ENCODE measurements at regions not wholly inside any gene's neighbourhood (a gene's known extent, or its start where the extent isn't known, plus 50 kb on each side); places are given as distances from the start of the nearest gene placed in this dataset.

DNA sequence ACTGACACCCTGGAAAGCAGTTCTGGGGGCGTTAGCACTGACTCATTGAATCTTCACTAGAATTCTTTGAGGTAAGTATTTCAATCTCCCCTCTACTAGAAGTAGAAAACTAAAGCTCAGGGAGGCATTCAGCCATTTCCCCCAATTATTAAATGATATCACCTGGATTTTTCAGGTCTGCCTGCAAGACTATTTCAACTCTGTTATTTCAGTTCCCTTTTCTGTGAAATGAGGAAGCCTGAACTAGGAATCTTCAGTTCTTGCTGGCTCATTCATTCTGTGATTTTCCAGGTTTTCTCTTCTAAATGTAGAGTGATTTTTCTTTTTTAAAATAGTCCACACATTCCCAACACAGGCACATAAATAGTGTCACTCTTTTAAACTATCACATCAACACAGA lies 337.0 kb upstream of the NR5A2 start:
- TF ChIP-seq MXI1 (conservative IDR thresholded peaks at IDR 0.05; ENCODE audit: poor library complexity, severe bottlenecking): no peak
- TF ChIP-seq SMC3 (conservative IDR thresholded peaks at IDR 0.05; ENCODE audit: poor library complexity): no peak
- no peak for TF ChIP-seq EZH2 (IDR thresholded peaks at IDR 0.05; ENCODE audit: borderline replicate concordance, insufficient read depth, low read length, poor library complexity, severe bottlenecking)
- no peak for TF ChIP-seq POLR2AphosphoS5 (IDR thresholded peaks at IDR 0.05)
- TF ChIP-seq RAD21 (conservative IDR thresholded peaks at IDR 0.05): no peak
- Histone ChIP-seq H3K4me2 (ENCODE audit: low read length) (no peak overlapping the region), H3K4me3 (ENCODE audit: low read length) (no peak overlapping the region), H2AFZ (ENCODE audit: low read depth, low read length) (no peak overlapping the region), H3K36me3 (ENCODE audit: insufficient read depth, low read length) (no peaks in the 10 kb centered on the region), H3K9ac (ENCODE audit: low read length) (no peak overlapping the region), H4K20me1 (ENCODE audit: insufficient read depth) (no peaks in the 10 kb centered on the region), H3F3A (ENCODE audit: insufficient read depth, low read length, poor library complexity, severe bottlenecking) (no peaks in the 10 kb centered on the region), H3K27ac (ENCODE audit: low read length) (no peak overlapping the region), H3K9me2 (ENCODE audit: insufficient read depth, low read length) (no peaks in the 10 kb centered on the region), H3K27me3 (ENCODE audit: insufficient read depth, low read depth, low read length) (no peaks in the 10 kb centered on the region), H3K79me2 (replicated peaks; ENCODE audit: insufficient read depth, low read length) (no peaks in the 10 kb centered on the region), H3K9me3 (ENCODE audit: low read length) (no peaks in the 10 kb centered on the region)

DNA sequence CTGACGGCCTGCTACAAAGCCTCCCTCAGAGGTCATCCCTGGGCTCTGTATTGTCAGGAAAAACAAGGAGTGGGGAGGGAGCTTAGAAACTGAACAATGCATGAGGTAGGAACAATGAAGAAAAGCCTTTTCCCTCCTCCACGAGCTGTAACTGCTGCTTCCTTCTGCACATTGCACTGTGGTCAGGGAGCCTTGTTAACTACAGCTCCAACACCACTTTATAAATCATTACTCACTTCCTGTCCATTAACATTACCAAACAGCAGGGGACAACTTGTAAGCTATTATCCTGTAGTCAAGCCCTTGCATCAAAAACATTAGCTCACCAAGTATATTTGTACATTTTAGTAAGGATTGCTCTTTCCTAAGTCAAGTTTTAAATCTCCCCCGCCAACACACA lies 336.0 kb upstream of the NR5A2 start:
- H3K27ac ChIP-seq (ENCODE audit: low read length): no peak overlapping the region
- no peak overlapping the region for H2AFZ ChIP-seq (ENCODE audit: low read depth, low read length)
- TF ChIP-seq POLR2AphosphoS5 (IDR thresholded peaks at IDR 0.05): peak; percentile 45
- TF ChIP-seq, protein P1, sequence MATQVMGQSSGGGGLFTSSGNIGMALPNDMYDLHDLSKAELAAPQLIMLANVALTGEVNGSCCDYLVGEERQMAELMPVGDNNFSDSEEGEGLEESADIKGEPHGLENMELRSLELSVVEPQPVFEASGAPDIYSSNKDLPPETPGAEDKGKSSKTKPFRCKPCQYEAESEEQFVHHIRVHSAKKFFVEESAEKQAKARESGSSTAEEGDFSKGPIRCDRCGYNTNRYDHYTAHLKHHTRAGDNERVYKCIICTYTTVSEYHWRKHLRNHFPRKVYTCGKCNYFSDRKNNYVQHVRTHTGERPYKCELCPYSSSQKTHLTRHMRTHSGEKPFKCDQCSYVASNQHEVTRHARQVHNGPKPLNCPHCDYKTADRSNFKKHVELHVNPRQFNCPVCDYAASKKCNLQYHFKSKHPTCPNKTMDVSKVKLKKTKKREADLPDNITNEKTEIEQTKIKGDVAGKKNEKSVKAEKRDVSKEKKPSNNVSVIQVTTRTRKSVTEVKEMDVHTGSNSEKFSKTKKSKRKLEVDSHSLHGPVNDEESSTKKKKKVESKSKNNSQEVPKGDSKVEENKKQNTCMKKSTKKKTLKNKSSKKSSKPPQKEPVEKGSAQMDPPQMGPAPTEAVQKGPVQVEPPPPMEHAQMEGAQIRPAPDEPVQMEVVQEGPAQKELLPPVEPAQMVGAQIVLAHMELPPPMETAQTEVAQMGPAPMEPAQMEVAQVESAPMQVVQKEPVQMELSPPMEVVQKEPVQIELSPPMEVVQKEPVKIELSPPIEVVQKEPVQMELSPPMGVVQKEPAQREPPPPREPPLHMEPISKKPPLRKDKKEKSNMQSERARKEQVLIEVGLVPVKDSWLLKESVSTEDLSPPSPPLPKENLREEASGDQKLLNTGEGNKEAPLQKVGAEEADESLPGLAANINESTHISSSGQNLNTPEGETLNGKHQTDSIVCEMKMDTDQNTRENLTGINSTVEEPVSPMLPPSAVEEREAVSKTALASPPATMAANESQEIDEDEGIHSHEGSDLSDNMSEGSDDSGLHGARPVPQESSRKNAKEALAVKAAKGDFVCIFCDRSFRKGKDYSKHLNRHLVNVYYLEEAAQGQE (IDR thresholded peaks at IDR 0.05; ENCODE audit: borderline replicate concordance): no peak
- TF ChIP-seq SMC3 (conservative IDR thresholded peaks at IDR 0.05; ENCODE audit: poor library complexity): no peak
- TF ChIP-seq EZH2 (IDR thresholded peaks at IDR 0.05; ENCODE audit: borderline replicate concordance, insufficient read depth, low read length, poor library complexity, severe bottlenecking): no peak
- no peak for TF ChIP-seq EP300 (conservative IDR thresholded peaks at IDR 0.05; ENCODE audit: poor library complexity, severe bottlenecking)
- H3F3A ChIP-seq (ENCODE audit: insufficient read depth, low read length, poor library complexity, severe bottlenecking): no peaks in the 10 kb centered on the region
- peak overlapping the region; percentile 29 for H3K9ac ChIP-seq (ENCODE audit: low read length)
- H3K4me2 ChIP-seq (ENCODE audit: low read length): no peak overlapping the region
- H3K79me2 ChIP-seq (replicated peaks; ENCODE audit: insufficient read depth, low read length): no peaks in the 10 kb centered on the region
- no peaks in the 10 kb centered on the region for H3K9me3 ChIP-seq (ENCODE audit: low read length)
- H3K4me3 ChIP-seq (ENCODE audit: low read length): no peak overlapping the region
- H3K9me2 ChIP-seq (ENCODE audit: insufficient read depth, low read length): no peaks in the 10 kb centered on the region
- H3K36me3 ChIP-seq (ENCODE audit: insufficient read depth, low read length): no peaks in the 10 kb centered on the region
- H3K27me3 ChIP-seq (ENCODE audit: insufficient read depth, low read depth, low read length): no peaks in the 10 kb centered on the region
- no peaks in the 10 kb centered on the region for H4K20me1 ChIP-seq (ENCODE audit: insufficient read depth)

DNA sequence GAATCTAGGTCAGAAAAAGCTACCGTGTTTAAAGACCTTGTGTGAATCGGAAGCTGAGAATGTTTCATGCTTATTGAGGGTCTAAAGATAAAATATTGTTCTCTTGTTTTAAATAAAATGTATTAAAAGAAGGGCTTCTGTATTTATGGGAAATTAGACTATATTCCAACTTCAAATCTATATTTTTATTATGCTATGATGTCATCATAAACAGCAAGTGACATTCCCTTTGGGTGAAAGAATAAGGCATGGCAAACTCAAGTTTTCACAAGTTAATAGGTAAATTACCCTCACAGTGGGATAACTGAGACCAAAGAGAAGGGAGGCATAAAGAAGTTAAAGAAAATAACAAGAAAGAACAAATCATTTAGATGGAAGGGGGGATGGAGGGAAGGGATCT lies 333.8 kb upstream of the NR5A2 start:
- H3K27me3 ChIP-seq (ENCODE audit: insufficient read depth, low read depth, low read length): no peaks in the 10 kb centered on the region

More for the DNA sequence above, 333.8 kb upstream of the NR5A2 start:
- Histone ChIP-seq H3F3A (ENCODE audit: insufficient read depth, low read length, poor library complexity, severe bottlenecking) (no peaks in the 10 kb centered on the region), H3K4me3 (ENCODE audit: low read length) (no peak overlapping the region), H2AFZ (ENCODE audit: low read depth, low read length) (no peak overlapping the region), H3K27ac (ENCODE audit: low read length) (no peak overlapping the region), H3K9me2 (ENCODE audit: insufficient read depth, low read length) (no peaks in the 10 kb centered on the region), H3K36me3 (ENCODE audit: insufficient read depth, low read length) (no peaks in the 10 kb centered on the region), H4K20me1 (ENCODE audit: insufficient read depth) (no peaks in the 10 kb centered on the region), H3K4me2 (ENCODE audit: low read length) (no peak overlapping the region), H3K79me2 (replicated peaks; ENCODE audit: insufficient read depth, low read length) (no peaks in the 10 kb centered on the region), H3K9me3 (ENCODE audit: low read length) (no peaks in the 10 kb centered on the region), H3K9ac (ENCODE audit: low read length) (no peak overlapping the region)
- TF ChIP-seq EZH2 (IDR thresholded peaks at IDR 0.05; ENCODE audit: borderline replicate concordance, insufficient read depth, low read length, poor library complexity, severe bottlenecking): no peak

Data from neural cell (in vitro differentiated cells).